SK-N-SH treated with all-trans-retinoic acid at 6 μM for 48 hours (cell line): ENCODE measurements at regions not wholly inside any gene's neighbourhood (a gene's known extent, or its start where the extent isn't known, plus 50 kb on each side); places are given as distances from the start of the nearest gene placed in this dataset.

Source experiments
- CREB5 ChIP-seq: fragments of 250-450 bp; sonication (Bioruptor Pico); IDR thresholded peaks from 2 replicates; pipeline ENCODE4 v1.5.1; 2020; ENCODE audit warnings: low read depth, mild to moderate bottlenecking, moderate library complexity
- GLIS3 ChIP-seq: fragments of 250-450 bp; sonication (Bioruptor Pico); IDR thresholded peaks from 2 replicates; pipeline ENCODE4 v1.5.0; 2020; ENCODE audit warnings: mild to moderate bottlenecking, moderate library complexity
- ISL1 ChIP-seq: fragments of 250-450 bp; sonication (Bioruptor Pico); IDR thresholded peaks from 2 replicates; pipeline ENCODE4 v2.1.2; 2022; ENCODE audit warnings: mild to moderate bottlenecking, moderate library complexity
- TCF4 ChIP-seq: fragments of 250-450 bp; sonication (Bioruptor Pico); IDR thresholded peaks from 2 replicates; pipeline ENCODE4 v1.8.0; 2021; ENCODE audit warnings: mild to moderate bottlenecking, moderate library complexity, borderline replicate concordance
- ZFP3 ChIP-seq: fragments of 250-450 bp; sonication (Bioruptor Pico); IDR thresholded peaks from 2 replicates; pipeline ENCODE4 v1.5.0; 2020; ENCODE audit warnings: mild to moderate bottlenecking, moderate library complexity
- ZNF565 ChIP-seq: fragments of 450-650 bp; formaldehyde crosslinking; conservative IDR thresholded peaks from 2 replicates; pipeline ENCODE4 v1.5.0; 2020; ENCODE audit warnings: low read depth, mild to moderate bottlenecking, moderate library complexity
- ZNF8 ChIP-seq: fragments of 450-650 bp; formaldehyde crosslinking; IDR thresholded peaks from 2 replicates; pipeline ENCODE4 v1.5.0; 2020; ENCODE audit warnings: mild to moderate bottlenecking, moderate library complexity
- TF ChIP-seq, protein P1 (sequence below): fragments of 250-450 bp; sonication (Bioruptor Pico); IDR thresholded peaks from 2 replicates; pipeline ENCODE4 v1.8.0; 2020; ENCODE audit warnings: mild to moderate bottlenecking, moderate library complexity, borderline replicate concordance
- TF ChIP-seq, protein P2 (sequence below): fragments of 250-450 bp; sonication (Bioruptor Pico); IDR thresholded peaks from 2 replicates; pipeline ENCODE4 v1.5.0; 2020; ENCODE audit warnings: mild to moderate bottlenecking, moderate library complexity

DNA sequence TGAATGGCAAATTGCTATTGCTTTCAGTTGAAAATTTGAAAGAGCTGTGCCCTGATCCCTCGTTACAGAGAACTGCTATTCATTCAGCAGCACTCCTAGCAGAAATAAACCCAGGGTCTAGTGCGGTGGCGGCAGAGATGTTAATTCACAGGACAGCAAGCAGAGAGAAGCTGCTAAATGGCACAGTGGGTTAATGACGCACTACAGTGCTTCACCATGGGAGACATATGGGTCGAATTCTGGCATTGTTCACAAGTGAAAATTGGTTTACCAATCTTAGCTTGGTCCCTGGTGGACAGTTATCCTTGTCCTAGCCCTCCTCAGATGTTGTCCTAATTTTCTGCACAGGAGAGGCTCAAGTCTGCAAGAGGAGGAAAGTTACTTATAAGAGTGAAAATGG is 807.4 kb downstream of the TLE1 start:
- TF ChIP-seq ISL1 (CRISPR knock-in tag) (no peak), ZNF8 (CRISPR knock-in tag) (no peak), ZNF565 (CRISPR knock-in tag) (no peak), ZFP3 (CRISPR knock-in tag) (no peak), GLIS3 (CRISPR knock-in tag) (no peak), CREB5 (CRISPR knock-in tag) (no peak), TCF4 (CRISPR knock-in tag) (no peak)
- TF ChIP-seq, protein P1, sequence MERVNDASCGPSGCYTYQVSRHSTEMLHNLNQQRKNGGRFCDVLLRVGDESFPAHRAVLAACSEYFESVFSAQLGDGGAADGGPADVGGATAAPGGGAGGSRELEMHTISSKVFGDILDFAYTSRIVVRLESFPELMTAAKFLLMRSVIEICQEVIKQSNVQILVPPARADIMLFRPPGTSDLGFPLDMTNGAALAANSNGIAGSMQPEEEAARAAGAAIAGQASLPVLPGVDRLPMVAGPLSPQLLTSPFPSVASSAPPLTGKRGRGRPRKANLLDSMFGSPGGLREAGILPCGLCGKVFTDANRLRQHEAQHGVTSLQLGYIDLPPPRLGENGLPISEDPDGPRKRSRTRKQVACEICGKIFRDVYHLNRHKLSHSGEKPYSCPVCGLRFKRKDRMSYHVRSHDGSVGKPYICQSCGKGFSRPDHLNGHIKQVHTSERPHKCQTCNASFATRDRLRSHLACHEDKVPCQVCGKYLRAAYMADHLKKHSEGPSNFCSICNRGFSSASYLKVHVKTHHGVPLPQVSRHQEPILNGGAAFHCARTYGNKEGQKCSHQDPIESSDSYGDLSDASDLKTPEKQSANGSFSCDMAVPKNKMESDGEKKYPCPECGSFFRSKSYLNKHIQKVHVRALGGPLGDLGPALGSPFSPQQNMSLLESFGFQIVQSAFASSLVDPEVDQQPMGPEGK: no peak
- TF ChIP-seq, protein P2, sequence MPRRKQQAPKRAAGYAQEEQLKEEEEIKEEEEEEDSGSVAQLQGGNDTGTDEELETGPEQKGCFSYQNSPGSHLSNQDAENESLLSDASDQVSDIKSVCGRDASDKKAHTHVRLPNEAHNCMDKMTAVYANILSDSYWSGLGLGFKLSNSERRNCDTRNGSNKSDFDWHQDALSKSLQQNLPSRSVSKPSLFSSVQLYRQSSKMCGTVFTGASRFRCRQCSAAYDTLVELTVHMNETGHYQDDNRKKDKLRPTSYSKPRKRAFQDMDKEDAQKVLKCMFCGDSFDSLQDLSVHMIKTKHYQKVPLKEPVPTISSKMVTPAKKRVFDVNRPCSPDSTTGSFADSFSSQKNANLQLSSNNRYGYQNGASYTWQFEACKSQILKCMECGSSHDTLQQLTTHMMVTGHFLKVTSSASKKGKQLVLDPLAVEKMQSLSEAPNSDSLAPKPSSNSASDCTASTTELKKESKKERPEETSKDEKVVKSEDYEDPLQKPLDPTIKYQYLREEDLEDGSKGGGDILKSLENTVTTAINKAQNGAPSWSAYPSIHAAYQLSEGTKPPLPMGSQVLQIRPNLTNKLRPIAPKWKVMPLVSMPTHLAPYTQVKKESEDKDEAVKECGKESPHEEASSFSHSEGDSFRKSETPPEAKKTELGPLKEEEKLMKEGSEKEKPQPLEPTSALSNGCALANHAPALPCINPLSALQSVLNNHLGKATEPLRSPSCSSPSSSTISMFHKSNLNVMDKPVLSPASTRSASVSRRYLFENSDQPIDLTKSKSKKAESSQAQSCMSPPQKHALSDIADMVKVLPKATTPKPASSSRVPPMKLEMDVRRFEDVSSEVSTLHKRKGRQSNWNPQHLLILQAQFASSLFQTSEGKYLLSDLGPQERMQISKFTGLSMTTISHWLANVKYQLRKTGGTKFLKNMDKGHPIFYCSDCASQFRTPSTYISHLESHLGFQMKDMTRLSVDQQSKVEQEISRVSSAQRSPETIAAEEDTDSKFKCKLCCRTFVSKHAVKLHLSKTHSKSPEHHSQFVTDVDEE: no peak
